K562 (cell line): ENCODE measurements at regions not wholly inside any gene's neighbourhood (a gene's known extent, or its start where the extent isn't known, plus 50 kb on each side); places are given as distances from the start of the nearest gene placed in this dataset.

Experiments
- EP400 ChIP-seq: fragments of 450-650 bp; IDR thresholded peaks from 2 replicates; pipeline ENCODE4 v1.6.1; 2017; ENCODE audit warnings: antibody characterized with exemption, mild to moderate bottlenecking, moderate library complexity
- FOSL1 ChIP-seq: fragments of 200-800 bp; sonication (Bioruptor generic); conservative IDR thresholded peaks from 2 replicates; pipeline ENCODE4 v1.6.1; 2016; ENCODE audit warnings: missing genetic modification characterization, missing compliant biosample characterization
- FOXP1 ChIP-seq: sonication (generic); formaldehyde crosslinking; IDR thresholded peaks from 2 replicates; pipeline ENCODE4 v1.8.0; 2022; ENCODE audit warnings: mild to moderate bottlenecking, missing genetic modification reagents
- GTF2E2 ChIP-seq: fragments of 200-800 bp; sonication (Bioruptor generic); IDR thresholded peaks from 2 replicates; pipeline ENCODE4 v1.6.1; 2016; ENCODE audit warnings: missing genetic modification characterization, missing compliant biosample characterization
- PHF8 ChIP-seq: fragments of 200-600 bp; sonication (generic); IDR thresholded peaks from 2 replicates; pipeline ENCODE4 v1.6.1; 2012; ENCODE audit warnings: mixed run types, mild to moderate bottlenecking, inconsistent platforms, low read length, moderate library complexity, borderline replicate concordance
- TF ChIP-seq, protein P1 (sequence below): fragments of 200-800 bp; sonication (Bioruptor generic); IDR thresholded peaks from 2 replicates; pipeline ENCODE4 v1.6.1; 2017; ENCODE audit warnings: missing genetic modification characterization, missing compliant biosample characterization
- TF ChIP-seq, protein P2 (sequence below): fragments of 250-450 bp; sonication (Bioruptor Pico); IDR thresholded peaks from 2 replicates; pipeline ENCODE4 v1.5.0; 2021; ENCODE audit warnings: mild to moderate bottlenecking, moderate library complexity

DNA sequence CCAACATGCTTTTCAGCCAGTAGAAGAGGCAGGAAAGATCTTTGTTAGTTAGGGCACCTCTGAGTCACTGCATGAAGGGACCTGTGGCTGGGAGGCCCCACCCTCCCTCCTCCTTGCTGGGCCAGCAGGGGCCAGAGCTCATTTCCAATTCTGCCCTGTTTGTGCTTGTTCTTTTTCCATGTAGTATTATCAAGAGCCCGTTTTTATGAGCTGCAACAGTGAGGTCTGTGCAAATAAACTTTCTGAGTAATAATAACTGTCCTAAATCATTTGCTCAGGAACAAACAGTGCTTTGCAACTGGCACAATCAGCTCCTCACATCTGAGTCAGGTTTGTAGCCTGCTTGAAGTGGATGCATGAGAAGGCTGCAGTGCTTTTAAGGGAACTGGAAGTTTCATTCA, 128.0 kb downstream of the ARL4C start (continued):
- TF ChIP-seq, protein P1, sequence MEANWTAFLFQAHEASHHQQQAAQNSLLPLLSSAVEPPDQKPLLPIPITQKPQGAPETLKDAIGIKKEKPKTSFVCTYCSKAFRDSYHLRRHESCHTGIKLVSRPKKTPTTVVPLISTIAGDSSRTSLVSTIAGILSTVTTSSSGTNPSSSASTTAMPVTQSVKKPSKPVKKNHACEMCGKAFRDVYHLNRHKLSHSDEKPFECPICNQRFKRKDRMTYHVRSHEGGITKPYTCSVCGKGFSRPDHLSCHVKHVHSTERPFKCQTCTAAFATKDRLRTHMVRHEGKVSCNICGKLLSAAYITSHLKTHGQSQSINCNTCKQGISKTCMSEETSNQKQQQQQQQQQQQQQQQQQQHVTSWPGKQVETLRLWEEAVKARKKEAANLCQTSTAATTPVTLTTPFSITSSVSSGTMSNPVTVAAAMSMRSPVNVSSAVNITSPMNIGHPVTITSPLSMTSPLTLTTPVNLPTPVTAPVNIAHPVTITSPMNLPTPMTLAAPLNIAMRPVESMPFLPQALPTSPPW, result peak; percentile 36; the same call in 1 of the 2 replicates
- TF ChIP-seq EP400, result no peak
- TF ChIP-seq, protein P2, sequence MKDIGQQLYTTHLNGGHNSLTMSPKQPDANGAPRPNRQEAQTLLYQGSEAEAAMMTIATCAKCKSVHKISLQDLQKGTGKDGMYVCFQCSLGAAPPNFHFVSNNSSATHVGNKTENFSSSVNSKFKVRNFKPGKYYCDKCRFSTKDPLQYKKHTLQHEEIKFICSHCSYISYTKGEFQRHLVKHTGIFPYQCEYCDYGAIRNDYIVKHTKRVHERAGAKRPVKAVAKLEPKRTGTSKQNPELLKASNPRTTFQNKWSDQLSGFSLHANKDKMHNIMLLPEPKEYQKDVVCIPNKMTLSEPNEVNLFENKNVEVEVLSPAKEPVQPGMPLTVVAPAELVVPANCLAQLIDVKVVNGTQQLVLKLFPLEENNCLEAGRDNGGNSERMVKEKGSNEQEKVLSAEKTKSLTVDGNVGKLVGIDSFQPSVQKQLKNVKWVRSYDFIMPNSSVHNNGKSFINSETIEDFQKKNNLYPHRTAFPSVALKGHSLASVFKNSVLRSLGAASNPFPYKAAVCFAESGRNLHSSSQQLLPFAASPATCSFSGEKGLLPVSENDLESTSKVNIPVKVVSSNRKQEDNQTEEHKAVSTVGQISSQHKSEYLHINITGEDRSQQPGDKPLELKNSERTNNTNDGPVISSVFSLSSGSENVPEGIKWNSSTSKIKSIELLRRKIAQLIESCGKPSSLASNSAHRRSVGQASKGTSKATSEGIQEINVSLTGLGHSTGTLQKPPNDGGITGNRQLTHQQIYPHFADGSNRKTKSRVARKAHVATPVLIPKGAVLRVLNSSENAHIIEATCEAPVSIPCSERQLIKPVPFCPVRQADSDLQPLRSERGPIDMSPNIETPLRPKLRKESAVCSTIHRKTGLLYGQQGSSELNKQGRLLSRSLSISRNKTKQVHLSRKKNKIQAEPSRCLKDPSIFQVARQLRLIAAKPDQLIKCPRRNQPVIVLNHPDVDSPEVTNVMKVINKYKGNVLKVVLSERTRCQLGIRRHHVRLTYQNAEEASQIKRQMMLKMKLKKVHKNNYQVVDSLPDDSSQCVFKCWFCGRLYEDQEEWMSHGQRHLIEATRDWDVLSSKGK (CRISPR knock-in tag), result no peak
- TF ChIP-seq GTF2E2 (tag), result no peak
- TF ChIP-seq FOXP1 (CRISPR knock-in tag), result no peak
- 0 out of 2 replicates have a peak, but pooled peaks have one; percentile 23 for TF ChIP-seq FOSL1 (tag)
- no peak for TF ChIP-seq PHF8
- TF ChIP-seq, all 486 proteins: peak for 3
